Activated CD8-positive, alpha-beta T cell treated with anti-CD3 and anti-CD28 coated beads for 36 hours (primary cell): ENCODE measurements at regions not wholly inside any gene's neighbourhood (a gene's known extent, or its start where the extent isn't known, plus 50 kb on each side); places are given as distances from the start of the nearest gene placed in this dataset.

ENCODE experiments used
- ATAC-seq: fragments of 200-7000 bp; cut with Tn5 transposase; one replicate; pipeline ENCODE4 v1.10.0; 2021; ENCODE audit warnings: mild to moderate bottlenecking, moderate library complexity
- CTCF ChIA-PET: fragments of 350-600 bp; sonication (Branson Sonifier 250); formaldehyde crosslinking; loops from one replicate; lab custom pipeline; 2021; ENCODE audit warnings: antibody characterized with exemption; lab: Charles Lee
- POLR2A ChIA-PET: fragments of 350-600 bp; sonication (Branson Sonifier 250); formaldehyde crosslinking; loops from one replicate; lab custom pipeline; 2021; ENCODE audit warnings: antibody characterized with exemption; lab: Charles Lee
- DNase-seq: peaks from one replicate; pipeline ENCODE4 v3.0.0-alpha.2; 2020
- H3K27ac Mint-ChIP-seq: one replicate; pipeline ENCODE4 v1.8.0; 2021; ENCODE audit warnings: mild to moderate bottlenecking, mixed read lengths
- H3K27me3 Mint-ChIP-seq: one replicate; pipeline ENCODE4 v1.8.0; 2021; ENCODE audit warnings: mixed read lengths
- H3K36me3 Mint-ChIP-seq: one replicate; pipeline ENCODE4 v1.8.0; 2021; ENCODE audit warnings: low read depth, mixed read lengths
- H3K4me1 Mint-ChIP-seq: one replicate; pipeline ENCODE4 v1.8.0; 2021; ENCODE audit warnings: low read depth, mixed read lengths
- H3K4me3 Mint-ChIP-seq: one replicate; pipeline ENCODE4 v1.8.0; 2021; ENCODE audit warnings: mild to moderate bottlenecking, moderate library complexity, mixed read lengths
- H3K9me3 Mint-ChIP-seq: one replicate; pipeline ENCODE4 v1.8.0; 2021; ENCODE audit warnings: mixed read lengths
- CTCF ChIP-seq: fragments of 200-600 bp; IDR thresholded peaks from one replicate; pipeline ENCODE4 v1.8.0; 2022; ENCODE audit warnings: antibody characterized with exemption, mild to moderate bottlenecking
- intact Hi-C: fragments of 100-400 bp; cut with micrococcal nuclease; formaldehyde crosslinking; loops from one replicate; pipeline ENCODE4 v1.10.0; 2022

GRCh38 chr19:30774252-30774766 lies 402.1 kb downstream of the ZNF536 start:
- no peak for TF ChIP-seq CTCF
- intact Hi-C loops: no loop called here
- Mint-ChIP-seq H3K4me1 (no peaks in the 10 kb centered on the region), H3K4me3 (no peak overlapping the region), H3K36me3 (no peaks in the 10 kb centered on the region), H3K27me3 (peaks cover 2% of the 10 kb centered on the region), H3K27ac (no peak overlapping the region), H3K9me3 (peaks cover 6% of the 10 kb centered on the region)
- ChIA-PET CTCF (interaction anchor here (1.1 to 3.4 kb wide), 2 partner anchors 10 to 91 kb away, joined by 3 to 17 read pairs; no protein-coding TSS in a partner anchor), POLR2A (no interaction called here)
- ATAC-seq: no peak
- no peak for DNase-seq

- peaks cover 2% of the 10 kb centered on the region for H3K9me3 Mint-ChIP-seq
- peaks cover 2% of the 10 kb centered on the region for H3K27me3 Mint-ChIP-seq
- intact Hi-C loops: no loop called here
- H3K4me3 Mint-ChIP-seq: no peak overlapping the region
- DNase-seq: no peak
- H3K36me3 Mint-ChIP-seq: no peaks in the 10 kb centered on the region
- POLR2A ChIA-PET: no interaction called here
- CTCF ChIA-PET: no interaction called here
- no peaks in the 10 kb centered on the region for H3K4me1 Mint-ChIP-seq
- H3K27ac Mint-ChIP-seq: no peak overlapping the region
- TF ChIP-seq CTCF: no peak
- no peak for ATAC-seq
These were observed 390.5 kb downstream of the ZNF536 start for GRCh38 chr19:30762651-30763050.

- ChIA-PET CTCF (no interaction called here), POLR2A (no interaction called here)
- Mint-ChIP-seq H3K36me3 (no peaks in the 10 kb centered on the region), H3K4me3 (no peak overlapping the region), H3K27ac (no peak overlapping the region), H3K9me3 (no peaks in the 10 kb centered on the region), H3K4me1 (no peaks in the 10 kb centered on the region), H3K27me3 (peaks cover 2% of the 10 kb centered on the region)
- intact Hi-C loops: no loop called here
- ATAC-seq (no peak), DNase-seq (no peak)
- TF ChIP-seq CTCF: no peak
These were observed 387.8 kb downstream of the ZNF536 start for GRCh38 chr19:30760014-30760413.

GRCh38 chr19:30757837-30758617 lies 385.8 kb downstream of the ZNF536 start:
- ChIA-PET CTCF (no interaction called here), POLR2A (no interaction called here)
- no peaks in the 10 kb centered on the region for H3K36me3 Mint-ChIP-seq
- ATAC-seq (no peak), DNase-seq (no peak)
- intact Hi-C loops: no loop called here
- H3K27ac Mint-ChIP-seq: no peak overlapping the region
- H3K4me3 Mint-ChIP-seq: no peak overlapping the region
- no peaks in the 10 kb centered on the region for H3K9me3 Mint-ChIP-seq
- peaks cover 5% of the 10 kb centered on the region for H3K27me3 Mint-ChIP-seq
- no peaks in the 10 kb centered on the region for H3K4me1 Mint-ChIP-seq
- TF ChIP-seq CTCF: no peak

- H3K27me3 Mint-ChIP-seq: peaks cover 7% of the 10 kb centered on the region
- no peak overlapping the region for H3K4me3 Mint-ChIP-seq
- H3K9me3 Mint-ChIP-seq: no peaks in the 10 kb centered on the region
- POLR2A ChIA-PET: no interaction called here
- ATAC-seq (no peak), DNase-seq (no peak)
- TF ChIP-seq CTCF: no peak
- CTCF ChIA-PET: no interaction called here
- H3K27ac Mint-ChIP-seq: no peak overlapping the region
- no peaks in the 10 kb centered on the region for H3K4me1 Mint-ChIP-seq
- H3K36me3 Mint-ChIP-seq: no peaks in the 10 kb centered on the region
- intact Hi-C loops: no loop called here
These were observed 385.1 kb downstream of the ZNF536 start for GRCh38 chr19:30757104-30757836.
